NT2/D1 (cell line): ENCODE measurements at regions not wholly inside any gene's neighbourhood (a gene's known extent, or its start where the extent isn't known, plus 50 kb on each side); places are given as distances from the start of the nearest gene placed in this dataset.

ENCODE experiments used
- SUZ12 ChIP-seq: IDR thresholded peaks from 2 replicates; pipeline ENCODE4 v1.6.1; 2011; ENCODE audit not compliant: insufficient read length, insufficient read depth; ENCODE audit errors: extremely low read depth
- YY1 ChIP-seq: IDR thresholded peaks from 2 replicates; pipeline ENCODE4 v1.6.1; 2011; ENCODE audit not compliant: insufficient read length, insufficient read depth

DNA sequence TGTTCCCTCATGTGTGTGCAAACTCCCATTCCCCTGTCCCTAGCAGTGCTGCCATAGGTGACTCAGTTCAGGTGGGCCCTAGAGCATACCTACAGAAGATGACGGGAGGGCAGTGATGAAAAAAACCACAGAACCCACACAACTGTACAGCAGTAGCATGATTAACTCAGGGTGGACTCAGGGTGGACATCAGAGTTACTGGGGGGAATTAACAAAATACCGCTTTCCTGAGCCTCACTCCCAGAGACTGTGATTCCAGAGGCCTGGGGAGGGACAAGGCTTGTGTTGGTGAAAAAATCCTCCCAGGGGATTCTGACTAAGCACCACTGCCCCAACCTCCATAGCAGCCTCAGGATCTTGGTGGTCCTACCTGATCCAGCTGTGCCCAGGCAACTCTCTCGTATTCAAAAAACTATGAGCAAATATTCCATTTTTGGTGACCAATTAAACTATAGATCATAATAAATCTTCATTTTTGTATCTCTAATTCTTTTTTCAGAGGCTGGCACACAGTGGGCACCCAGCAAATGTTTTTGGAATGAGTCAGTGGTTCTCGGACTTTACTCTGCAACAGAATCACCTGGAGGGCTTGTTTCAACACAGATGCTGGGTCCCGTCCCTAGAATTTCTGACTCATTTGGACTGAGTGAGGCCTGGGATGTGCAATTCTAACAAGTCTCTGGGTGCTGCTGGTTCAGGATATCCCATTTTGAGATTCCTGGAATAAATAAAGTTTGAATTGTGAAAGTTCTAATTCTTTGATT, 84.1 kb upstream of the NABP1 start:
- TF ChIP-seq YY1 (no peak), SUZ12 (no peak)
